Fibroblast of skin of scalp (primary cell): ENCODE measurements at regions not wholly inside any gene's neighbourhood (a gene's known extent, or its start where the extent isn't known, plus 50 kb on each side); places are given as distances from the start of the nearest gene placed in this dataset.

Source experiments
- DNase-seq: peaks from one replicate; pipeline ENCODE4 v3.0.0-alpha.2; 2013

DNA sequence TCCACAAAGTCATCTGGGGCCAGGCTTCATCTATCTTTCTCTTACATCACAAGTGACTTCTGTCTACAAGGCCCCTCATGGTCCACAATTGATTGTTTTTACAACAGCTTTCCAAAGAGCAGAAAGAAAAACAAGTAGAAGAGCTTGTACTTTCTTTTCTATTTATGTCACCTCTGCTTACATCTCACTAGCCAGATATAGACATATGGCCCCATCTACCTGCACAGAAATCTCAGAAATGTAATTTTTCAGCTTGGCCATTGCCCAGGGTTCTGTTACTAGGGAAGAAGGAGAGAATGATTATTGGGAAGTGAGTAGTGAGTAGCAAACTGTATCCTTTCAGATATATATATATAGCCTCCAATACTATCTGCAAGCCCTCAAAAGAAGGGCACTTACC lies 210.5 kb upstream of the PLEKHG7 start:
- DNase-seq: no peak

GRCh38 chr12:92489781-92490180 lies 213.0 kb upstream of the PLEKHG7 start:
- no peak for DNase-seq

DNA sequence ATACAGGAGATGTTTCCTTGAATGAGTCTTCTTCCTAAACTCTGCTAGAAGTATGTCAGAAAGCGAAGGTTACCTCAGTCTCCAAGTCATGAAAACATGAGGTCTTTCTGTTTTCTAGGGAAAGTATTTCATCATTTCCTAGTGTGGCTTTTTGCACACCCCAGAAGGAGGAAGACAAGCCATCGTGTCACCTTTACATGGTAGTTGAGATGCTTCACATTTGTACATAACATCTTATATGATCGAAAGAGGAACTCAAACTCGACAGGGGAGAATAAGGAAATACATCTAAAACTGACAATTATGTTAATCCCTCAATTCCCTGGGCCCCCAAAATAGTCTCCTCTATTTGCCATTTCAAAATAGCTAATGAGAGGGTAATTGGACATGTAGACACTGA lies 214.1 kb upstream of the PLEKHG7 start:
- no peak for DNase-seq

DNA sequence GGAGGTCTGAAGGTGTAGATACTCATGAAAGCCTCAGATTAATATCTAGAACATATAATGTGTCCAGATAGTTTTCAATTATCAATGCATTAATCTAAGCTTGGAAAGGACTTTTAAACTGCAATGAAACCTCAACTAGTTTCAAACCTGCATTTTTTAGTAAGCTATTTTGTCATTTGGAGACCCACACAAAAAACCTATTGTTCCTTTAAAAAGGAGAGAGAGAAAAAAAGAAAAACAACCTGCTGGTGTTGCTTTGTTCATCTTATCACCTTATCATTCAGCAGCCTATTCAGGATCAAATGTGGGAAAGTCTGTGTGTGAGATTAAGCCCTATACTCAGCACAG lies 215.7 kb upstream of the PLEKHG7 start:
- no peak for DNase-seq

- no peak for DNase-seq
Measured at GRCh38 chr12:92486443-92487137, 216.2 kb upstream of the PLEKHG7 start.

DNA sequence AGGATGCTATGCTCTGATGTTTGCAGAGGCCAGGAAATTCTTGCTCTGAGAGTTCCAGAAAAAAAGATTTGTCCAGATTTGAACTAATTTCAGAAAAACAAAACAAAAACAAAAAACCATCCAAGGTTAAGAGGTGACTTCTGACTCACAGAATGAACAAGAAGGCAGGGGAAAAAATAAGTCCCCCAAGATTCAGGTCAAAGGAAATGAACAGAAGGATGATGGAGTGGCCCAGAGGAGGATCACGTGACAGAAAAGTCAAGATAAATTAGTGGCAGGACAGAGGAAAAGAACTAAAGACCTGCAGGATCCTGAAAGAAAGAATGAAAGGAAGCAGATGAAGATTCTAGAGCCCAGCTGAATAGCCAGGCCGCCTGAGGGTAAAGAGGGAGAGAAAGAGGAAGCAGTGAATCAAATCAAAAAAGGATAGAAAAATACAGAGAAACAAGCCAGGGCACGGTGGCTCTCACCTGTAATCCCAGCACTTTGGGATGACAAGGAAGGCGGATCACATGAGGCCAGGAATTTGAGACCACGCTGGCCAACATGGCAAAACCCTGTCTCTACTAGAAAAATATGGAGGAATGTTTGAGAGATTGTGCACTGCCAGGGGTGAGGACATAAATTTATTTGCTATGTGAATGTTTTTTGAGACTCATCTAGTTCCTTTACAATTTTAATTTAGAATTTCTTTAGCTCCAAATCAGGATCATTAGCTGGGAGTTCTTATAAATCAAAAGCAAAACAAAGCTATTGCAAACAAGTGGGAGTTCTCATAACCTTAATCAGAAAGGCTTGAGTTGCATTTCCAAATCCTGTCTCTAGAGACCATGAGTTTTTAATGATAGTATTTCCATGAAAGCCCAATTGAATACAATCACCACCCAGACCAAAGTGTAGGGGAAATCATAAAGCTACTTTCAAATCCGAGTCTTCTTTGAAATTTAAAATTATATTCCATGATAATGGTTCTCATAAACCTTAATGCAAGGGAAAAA lies 217.1 kb upstream of the PLEKHG7 start:
- DNase-seq: no peak

- DNase-seq: no peak
Measured at GRCh38 chr12:92482599-92482998, 220.2 kb upstream of the PLEKHG7 start.

DNA sequence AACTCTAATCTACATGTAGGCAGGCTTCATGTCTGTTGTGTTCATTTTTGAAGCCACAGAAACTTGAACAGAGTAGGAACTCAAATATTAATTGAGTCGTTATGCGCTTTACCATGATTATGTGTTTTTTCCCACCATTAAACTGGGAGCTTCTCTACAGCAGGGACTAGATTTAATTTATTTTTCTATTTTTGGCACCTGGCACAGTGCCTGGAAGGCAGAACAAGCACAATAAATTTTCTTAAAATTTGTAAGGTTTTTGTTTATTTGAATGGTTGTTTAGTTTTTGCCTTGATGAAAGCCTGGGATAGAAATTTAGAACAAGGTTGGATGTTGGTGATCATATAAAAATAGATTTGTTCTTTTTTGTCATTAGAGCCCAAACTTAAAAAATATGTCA lies 221.7 kb upstream of the PLEKHG7 start:
- no peak for DNase-seq

DNA sequence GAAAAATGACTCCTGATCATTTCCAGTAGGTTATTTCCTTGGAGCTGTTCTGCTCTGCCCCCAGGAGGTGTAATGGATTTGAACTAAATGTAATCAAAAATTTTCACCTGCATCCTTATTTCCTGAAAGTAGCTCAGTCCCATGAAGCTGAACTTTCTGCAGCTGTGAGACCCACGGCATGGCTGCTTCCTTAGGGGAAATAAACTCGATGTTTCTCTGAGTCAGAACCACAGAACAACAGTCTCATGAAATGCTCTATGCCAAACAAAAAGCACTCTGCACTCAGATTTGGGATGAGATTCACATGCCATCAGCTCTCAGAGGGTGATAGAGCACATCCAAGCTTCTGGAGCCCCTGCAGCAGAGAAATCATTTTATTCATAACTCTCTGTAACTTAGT lies 224.1 kb upstream of the PLEKHG7 start:
- DNase-seq: no peak

GRCh38 chr12:92476844-92477243 lies 225.9 kb upstream of the PLEKHG7 start:
- DNase-seq: no peak

DNA sequence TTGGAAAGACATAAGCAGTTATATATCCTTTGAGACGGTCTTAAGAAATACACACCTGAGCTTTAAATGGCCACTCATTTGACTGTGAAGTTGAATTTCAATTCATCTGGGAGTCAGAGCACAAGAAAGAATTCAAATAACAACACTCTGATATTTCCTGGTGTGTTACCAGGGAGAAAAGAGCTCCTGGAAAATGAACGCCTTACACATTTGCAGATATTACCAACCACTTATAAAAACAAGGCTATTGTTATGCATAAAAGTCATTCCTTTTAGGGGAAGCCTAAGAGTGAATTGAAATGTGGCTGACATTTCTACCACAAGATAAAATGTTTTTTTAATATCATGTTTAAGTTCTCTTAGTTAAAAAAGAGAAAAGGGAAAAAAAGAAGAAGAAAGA lies 229.2 kb upstream of the PLEKHG7 start:
- DNase-seq: no peak

DNA sequence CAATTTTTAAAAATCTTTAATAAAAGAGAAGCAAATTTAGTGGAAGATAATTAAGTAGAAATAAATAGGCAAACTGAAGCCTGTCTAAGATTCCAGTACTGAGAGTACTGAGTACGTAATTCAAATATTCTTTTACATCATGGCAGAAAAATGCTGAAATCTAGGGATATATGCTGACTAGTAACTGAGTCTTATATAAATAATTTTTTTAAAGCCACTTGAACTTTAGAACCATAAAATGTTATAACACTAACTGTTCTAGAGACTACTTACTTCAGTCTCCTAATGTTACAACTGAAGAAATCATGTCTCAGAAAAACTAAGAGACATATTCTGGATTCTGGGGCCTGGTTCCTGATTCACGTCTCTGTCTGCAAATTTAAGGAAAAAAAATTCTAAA lies 230.6 kb upstream of the PLEKHG7 start:
- peak; percentile 30 for DNase-seq

GRCh38 chr12:92471551-92471950 lies 231.2 kb upstream of the PLEKHG7 start:
- DNase-seq: no peak

DNA sequence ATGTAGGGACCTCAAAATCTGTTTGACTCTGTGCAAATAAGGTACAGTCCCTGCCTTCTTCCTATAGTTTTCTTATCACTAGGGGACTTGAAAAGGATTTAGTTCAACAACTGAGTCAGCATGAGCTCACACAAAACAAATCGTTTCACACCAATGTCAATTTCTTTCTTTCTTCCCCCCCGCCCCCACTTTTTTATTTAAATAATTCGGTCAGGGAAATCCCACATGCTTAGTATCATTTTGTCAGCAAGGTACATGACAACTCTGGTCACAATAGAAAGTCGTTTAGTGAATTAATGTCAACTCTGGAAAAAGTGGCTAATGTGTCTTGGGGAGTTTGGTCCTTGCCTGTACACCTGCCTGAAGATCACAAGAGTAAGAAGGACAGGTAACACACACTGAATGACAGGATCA lies 232.2 kb upstream of the PLEKHG7 start:
- DNase-seq: no peak

DNA sequence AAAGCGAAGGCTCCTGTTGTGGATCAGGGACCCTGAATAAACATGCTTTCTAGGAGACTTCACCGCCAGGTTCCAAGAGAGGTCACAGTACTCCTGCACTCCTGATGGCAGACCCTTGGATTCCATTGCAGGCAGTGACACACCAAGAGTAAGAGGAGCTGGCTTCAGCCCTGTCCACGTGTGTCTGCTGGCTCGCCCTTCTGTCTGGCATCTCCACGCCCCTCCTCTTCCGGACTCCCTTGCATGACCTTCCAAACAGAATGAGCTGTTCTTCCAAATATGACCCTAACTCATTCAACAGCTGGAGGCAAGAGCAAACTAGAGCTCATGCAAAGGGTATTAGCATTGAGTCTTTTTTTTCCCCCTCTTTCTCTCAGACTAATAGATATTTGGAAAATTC lies 233.0 kb upstream of the PLEKHG7 start:
- DNase-seq: peak; percentile 18

GRCh38 chr12:92468358-92469020 lies 234.3 kb upstream of the PLEKHG7 start:
- DNase-seq: peak; percentile 12

DNA sequence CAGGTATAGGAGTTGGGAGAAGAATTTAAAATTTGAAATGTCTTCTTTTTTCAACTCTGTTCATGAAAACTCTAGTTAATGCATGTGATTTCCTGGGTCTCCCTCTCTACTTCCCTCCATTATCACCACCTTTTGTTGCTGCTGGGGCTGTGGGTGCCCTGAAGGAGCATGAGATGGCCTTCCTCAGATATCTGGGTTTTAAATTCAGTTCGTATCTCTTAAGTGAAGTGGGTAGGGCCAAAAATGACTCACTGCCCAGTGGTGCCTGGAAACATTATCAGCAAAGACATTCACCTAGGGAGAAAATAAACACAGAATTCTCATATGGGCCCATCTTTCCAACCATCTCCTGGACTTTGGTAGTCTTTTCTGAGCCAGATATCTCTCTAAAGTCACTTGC lies 234.9 kb upstream of the PLEKHG7 start:
- no peak for DNase-seq

DNA sequence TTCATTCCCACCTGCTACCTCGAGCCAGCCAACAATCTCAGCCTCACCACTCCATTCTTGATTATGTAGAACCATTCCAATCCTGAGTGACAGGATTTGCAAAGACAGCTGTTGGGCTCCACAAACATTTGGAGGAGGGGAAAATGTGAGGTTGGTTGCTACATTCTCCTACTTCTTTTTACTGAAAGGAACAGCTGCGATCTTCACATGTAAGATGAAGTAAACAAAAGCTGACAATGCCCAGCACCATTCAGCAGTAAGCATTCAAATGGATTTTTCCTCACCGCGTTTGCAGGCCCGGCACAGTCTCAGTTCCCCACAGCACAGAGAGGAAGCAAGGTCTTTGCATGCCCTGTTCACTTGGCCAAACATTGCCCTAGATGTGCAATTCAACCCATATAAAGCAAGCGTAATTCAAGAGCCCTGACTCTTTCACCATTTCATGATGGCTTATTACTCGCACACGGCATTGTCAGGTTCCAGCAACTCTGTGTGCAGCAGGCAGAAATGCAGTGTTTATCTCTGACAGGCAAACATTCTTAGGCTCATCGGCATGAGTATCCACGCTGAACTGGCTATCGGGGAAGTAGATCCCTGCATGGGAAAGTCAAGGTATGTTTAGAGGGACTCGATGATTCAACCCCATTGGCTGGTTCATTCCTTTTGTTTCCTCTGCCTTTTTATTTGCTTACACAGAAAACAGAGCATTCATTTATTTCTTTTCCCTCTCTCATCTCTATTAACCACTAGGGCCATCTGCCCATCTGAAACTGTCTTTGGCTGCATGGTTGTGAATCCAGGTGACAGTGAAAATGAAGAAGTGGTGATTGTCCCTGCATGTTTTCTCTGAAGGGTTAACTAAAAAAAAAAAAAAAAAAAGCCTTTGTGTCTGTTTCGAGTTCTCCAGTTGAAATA lies 236.1 kb upstream of the PLEKHG7 start:
- no peak for DNase-seq

GRCh38 chr12:92465786-92466295 lies 236.9 kb upstream of the PLEKHG7 start:
- DNase-seq: no peak

DNA sequence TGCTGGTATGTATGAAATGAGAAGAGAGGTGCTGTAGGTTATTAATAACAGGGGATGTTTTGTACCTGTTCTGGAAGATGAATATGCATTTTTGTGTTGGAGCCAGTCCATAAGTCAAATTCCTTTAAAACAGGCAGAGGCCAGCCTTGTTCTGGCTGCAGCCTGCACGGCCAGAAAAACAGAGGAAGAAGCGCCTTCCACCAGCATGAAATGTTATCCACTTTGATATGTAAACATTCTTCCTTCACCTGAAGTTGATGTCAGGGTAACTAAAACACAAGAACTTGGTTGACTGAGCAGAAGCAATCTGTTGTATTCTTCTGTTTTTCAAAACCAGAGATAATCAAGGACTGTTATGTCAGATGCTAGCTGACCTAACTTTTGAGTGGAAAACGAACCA lies 237.9 kb upstream of the PLEKHG7 start:
- no peak for DNase-seq

GRCh38 chr12:92463171-92463570 lies 239.6 kb upstream of the PLEKHG7 start:
- no peak for DNase-seq

- no peak for DNase-seq
Measured at GRCh38 chr12:92462527-92462926, 240.3 kb upstream of the PLEKHG7 start.
